Hindlimb muscle (tissue), 1 donor: ENCODE measurements at regions not wholly inside any gene's neighbourhood (a gene's known extent, or its start where the extent isn't known, plus 50 kb on each side); places are given as distances from the start of the nearest gene placed in this dataset.
"Not testable (repeated sequence)": the region's sequence is repeated elsewhere in the genome, so short reads cannot be mapped to it uniquely, and the experiment has no call there.

ENCODE experiments used
- DNase-seq: peaks from one replicate; pipeline ENCODE4 v3.0.0-alpha.2; 2013

DNA sequence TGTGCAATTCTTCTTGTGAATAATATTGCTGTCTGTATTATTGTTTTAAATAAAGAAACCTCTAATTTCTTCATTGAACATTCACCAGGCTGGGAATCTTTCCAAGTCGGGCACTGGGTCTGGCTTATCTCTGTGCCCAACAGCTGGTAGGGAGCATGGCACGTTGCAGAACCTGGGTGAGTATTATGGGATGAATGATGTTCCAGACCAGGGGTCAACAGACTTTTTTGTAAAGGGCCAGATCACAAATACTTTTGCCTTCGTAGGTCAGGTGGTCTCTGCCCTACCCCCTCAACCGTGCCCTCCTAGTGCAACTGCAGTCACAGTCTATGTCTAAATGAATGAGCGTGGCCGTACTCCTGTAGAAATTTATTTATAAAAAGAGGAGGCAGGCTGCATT is 81.6 kb upstream of the FOXQ1 start:
- no peak for DNase-seq

GRCh38 chr6:1229808-1230207 is 82.1 kb upstream of the FOXQ1 start:
- no peak for DNase-seq

DNA sequence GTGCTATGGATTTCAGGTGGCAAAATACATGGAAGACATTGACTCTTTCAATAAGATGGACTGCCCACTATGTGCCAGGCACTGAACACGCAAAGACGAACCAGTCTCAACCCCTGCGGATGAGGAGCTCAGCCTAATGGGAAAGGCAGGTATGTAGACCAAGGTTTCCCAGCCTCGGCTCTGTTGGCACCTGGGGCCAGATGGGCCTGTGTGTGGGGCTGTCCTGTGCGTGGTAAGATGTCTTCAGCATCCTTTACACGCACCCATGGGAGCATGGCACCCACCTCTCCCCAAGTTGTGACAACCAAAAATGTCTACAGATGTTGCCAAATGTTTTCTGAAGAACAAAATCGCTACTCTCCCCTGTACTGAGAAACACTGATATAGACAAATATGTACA is 82.6 kb upstream of the FOXQ1 start:
- no peak for DNase-seq

DNA sequence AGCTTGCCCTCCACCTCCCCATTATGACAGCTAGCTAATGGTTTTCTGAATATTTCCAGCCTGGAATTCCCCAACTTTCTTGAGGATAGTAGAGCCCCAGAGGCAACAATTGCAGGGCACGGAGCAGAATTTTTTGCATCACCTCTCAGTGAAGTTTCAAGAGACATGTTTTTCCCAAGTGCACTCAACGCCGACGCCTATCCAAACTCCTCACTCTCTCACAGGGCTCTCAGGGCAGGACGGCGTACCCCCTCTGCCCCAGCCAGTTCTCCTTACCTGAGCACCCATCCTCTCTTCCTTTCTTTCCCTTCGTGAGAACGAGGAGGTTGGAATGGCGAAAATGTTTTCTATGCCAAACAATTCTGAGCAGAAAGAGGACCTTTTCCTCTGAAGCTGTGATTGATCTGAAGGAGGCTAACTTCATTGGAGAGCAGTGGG is 83.1 kb upstream of the FOXQ1 start:
- no peak for DNase-seq

GRCh38 chr6:1227935-1228753 is 83.8 kb upstream of the FOXQ1 start:
- no peak for DNase-seq

DNA sequence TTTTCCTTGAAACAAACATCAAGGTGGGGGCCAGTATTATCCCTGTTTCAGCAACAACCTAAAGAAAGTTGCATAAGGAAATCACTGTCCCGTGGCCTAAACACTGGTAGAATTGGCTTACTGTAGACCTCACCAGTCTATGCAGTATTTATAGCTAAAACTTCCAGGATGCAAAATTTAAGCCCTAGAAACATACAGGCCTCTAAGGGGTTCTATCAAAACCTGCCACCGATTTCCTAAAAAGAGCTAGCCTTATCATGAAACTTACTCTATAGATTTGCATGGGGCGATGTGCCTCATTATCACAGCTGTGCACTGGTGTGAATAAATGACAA is 84.3 kb upstream of the FOXQ1 start:
- DNase-seq = no peak

- DNase-seq = no peak
Measured at GRCh38 chr6:1226277-1227099, 85.4 kb upstream of the FOXQ1 start.

DNA sequence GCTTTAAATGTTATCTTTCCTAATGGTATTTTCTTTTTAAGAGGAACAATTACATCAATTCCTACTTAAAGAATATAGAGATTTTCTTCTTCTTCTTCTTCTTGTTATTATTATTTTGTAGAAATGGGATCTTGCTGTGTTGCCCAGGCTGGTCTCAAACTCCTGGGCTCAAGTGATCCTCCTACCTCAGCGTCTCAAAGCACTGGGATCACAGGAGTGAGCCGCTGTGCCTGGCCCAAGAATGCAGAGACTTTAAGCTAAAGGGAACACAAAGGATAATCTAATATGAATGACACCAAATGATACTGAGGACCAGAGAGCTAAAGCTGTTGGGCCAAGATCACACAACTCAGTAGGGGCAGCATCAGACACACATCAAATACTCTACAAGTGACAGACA is 87.4 kb upstream of the FOXQ1 start:
- DNase-seq = no peak

- DNase-seq = no peak
Measured at GRCh38 chr6:1222728-1223595, 88.9 kb upstream of the FOXQ1 start.

DNA sequence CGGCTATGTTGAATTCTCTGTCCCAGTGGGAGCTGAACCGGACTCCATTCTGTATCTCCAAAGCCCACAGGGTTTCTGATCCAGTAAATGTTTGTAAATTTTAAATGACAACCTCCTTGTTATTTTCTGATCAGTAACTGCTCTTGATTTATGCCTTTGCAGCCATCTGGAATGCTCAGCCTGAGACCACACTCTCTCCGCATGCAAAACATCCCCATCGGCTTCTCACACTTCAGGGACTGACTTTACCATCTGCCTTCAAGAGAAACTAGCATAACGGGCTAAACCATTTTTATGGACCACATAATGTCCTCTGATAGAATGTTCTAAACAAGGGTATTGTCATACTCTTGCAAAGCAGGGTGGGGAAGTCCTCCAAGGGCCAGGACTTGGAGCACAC is 94.5 kb upstream of the FOXQ1 start:
- no peak for DNase-seq

- DNase-seq = no peak
Measured at GRCh38 chr6:1216488-1216974, 95.4 kb upstream of the FOXQ1 start.

GRCh38 chr6:1215884-1216487 is 95.9 kb upstream of the FOXQ1 start:
- DNase-seq = no peak

GRCh38 chr6:1215023-1215422 is 96.9 kb upstream of the FOXQ1 start:
- DNase-seq = no peak

DNA sequence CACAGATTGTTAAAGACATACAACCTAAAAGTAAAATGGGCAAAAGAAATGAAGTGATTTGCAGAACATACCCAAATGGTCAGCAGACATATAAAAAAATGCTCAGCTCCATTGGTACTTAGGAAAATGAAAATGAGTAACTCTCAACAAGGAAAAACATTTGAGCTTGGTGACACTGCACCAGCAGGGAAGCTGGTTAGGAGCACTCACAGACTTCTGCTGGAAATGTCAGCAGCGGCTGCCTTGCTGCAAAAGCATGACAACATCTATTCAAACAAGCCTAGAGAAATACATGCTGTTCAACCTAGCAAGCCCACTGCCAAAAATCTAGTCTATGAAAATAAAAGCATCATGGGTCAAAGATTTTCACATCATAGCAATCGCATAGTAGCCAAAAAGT is 99.0 kb upstream of the FOXQ1 start:
- no peak for DNase-seq

- not testable (repeated sequence) for DNase-seq
Measured at GRCh38 chr6:1212138-1212537, 99.8 kb upstream of the FOXQ1 start.

DNA sequence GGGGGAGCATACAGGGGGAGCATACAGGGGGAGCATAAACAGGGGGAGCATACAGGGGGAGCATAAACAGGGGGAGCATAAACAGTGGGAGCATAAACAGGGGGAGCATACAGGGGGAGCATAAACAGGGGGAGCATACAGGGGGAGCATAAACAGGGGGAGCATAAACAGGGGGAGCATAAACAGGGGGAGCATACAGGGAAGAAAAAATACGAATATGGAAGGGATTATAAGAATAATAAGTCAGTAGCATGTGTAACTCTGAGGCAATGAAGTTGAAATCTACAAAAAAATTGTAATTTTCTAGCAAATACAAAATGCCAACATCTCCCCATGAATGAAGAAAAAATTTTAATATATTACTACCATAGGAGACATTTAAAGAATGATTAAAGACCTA is 101.3 kb upstream of the FOXQ1 start:
- not testable (repeated sequence) for DNase-seq

DNA sequence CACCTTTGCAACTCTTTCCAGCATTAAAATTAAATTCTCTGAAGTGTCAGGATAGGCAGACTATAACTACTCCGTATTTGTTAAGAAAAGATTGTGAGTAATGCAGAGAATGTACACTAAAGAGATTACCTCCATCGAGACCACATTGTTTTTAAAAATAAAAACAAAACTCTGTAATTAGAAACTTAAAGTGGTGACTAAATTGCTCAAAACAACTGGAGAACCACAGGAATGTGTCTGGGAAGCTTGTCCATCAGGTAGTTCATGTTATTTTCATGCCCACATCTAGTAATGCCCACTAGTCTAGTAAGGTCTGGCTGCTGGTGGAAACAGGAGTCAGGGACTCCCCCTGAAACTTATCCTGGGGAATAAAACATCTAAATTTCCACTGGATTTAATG is 103.0 kb upstream of the FOXQ1 start:
- no peak for DNase-seq

DNA sequence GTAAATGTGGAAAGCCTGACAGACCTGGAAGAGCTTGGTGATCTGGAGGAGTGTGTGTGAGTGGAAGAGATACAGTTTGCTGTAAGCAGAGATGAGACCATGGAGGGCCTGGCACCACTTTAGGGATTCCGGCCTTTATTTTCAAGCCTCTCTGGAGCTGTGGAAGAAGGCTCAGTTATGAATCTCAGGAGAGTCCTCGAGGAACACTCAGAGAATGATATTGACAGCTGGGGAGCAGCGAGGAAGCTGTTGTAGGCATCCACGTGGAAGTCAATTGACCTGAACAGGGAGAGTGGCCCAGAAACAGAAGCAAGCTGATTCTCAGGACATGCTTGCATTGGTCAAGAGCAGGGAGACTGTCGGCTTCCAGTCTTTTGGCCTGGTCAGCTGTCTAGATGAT is 108.4 kb upstream of the FOXQ1 start:
- no peak for DNase-seq

GRCh38 chr6:1202201-1202600 is 109.7 kb upstream of the FOXQ1 start:
- DNase-seq = no peak

DNA sequence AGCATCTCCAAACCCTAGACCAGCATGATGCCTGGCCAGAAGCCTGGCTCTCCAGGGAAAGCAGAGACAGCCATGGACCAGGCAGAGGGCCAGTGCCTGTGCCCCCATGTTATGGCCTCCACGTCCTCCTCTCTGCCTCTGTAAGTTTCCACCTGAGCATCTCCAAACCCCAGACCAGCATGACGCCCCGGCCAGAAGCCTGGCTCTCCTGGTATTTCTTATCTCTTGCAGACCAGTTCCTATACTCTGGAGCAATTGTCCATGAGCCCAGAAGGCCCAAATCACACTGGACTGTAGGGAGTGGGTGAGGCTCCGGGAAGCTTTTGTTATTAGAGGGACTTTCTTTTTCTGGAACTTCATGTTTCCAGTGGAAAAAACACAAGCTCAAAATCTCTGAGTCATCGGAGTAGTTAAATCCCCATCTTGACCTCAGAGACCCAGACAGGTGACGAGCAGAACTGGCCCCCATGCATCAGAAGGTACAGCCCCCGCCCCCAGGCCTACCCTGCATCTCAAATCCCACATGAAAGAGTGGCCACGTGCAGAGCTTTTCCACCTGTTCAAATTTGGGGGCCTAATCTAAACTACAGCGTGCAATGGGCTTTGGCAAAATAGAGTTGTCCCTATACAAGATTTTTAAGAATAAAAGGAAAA is 110.2 kb upstream of the FOXQ1 start:
- no peak for DNase-seq

GRCh38 chr6:1200409-1201101 is 111.3 kb upstream of the FOXQ1 start:
- DNase-seq = no peak
